ENCODE measurements at regions not wholly inside any gene's neighbourhood (a gene's known extent, or its start where the extent isn't known, plus 50 kb on each side); places are given as distances from the start of the nearest gene placed in this dataset.

DNA sequence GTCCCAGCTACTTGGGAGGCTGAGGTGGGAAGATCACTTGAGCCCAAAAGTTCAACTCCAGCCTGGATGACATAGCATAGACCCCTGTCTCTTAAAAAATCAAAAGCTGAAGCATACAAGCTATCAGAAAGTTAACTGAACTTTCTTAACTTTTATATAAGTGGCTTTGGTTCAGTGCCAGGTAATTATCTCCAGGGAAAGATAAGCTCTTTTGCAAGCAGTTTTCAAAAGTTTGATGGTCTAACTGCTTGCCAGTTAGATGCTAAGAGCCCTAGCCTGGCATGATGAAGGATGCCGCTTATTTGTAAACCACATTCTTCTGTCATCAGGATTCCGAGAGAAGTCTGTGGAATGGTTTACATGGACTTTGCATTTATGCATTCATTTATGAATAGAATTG lies 409.1 kb downstream of the AEBP2 start:
- TF ChIP-seq, protein P1, sequence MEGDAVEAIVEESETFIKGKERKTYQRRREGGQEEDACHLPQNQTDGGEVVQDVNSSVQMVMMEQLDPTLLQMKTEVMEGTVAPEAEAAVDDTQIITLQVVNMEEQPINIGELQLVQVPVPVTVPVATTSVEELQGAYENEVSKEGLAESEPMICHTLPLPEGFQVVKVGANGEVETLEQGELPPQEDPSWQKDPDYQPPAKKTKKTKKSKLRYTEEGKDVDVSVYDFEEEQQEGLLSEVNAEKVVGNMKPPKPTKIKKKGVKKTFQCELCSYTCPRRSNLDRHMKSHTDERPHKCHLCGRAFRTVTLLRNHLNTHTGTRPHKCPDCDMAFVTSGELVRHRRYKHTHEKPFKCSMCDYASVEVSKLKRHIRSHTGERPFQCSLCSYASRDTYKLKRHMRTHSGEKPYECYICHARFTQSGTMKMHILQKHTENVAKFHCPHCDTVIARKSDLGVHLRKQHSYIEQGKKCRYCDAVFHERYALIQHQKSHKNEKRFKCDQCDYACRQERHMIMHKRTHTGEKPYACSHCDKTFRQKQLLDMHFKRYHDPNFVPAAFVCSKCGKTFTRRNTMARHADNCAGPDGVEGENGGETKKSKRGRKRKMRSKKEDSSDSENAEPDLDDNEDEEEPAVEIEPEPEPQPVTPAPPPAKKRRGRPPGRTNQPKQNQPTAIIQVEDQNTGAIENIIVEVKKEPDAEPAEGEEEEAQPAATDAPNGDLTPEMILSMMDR (IDR thresholded peaks at IDR 0.05) = no peak
- no peak for TF ChIP-seq POLR2AphosphoS5 (IDR thresholded peaks at IDR 0.05; ENCODE audit: insufficient read depth in 1 of 2, low read depth in 1 of 2)
